DND-41 (cell line): ENCODE measurements at regions not wholly inside any gene's neighbourhood (a gene's known extent, or its start where the extent isn't known, plus 50 kb on each side); places are given as distances from the start of the nearest gene placed in this dataset.

ENCODE experiments used
- CTCF ChIP-seq: IDR thresholded peaks from 2 replicates; pipeline ENCODE4 v1.5.1; 2012; ENCODE audit warnings: borderline replicate concordance, low read length, moderate library complexity, mild to moderate bottlenecking; ENCODE audit not compliant: poor library complexity, severe bottlenecking; ENCODE audit errors: extremely low read depth
- EZH2 ChIP-seq: IDR thresholded peaks from 3 replicates; pipeline ENCODE4 v1.6.1; 2012; ENCODE audit warnings: borderline replicate concordance, low read depth, mild to moderate bottlenecking, moderate library complexity, low read length, inconsistent platforms; ENCODE audit not compliant: severe bottlenecking

GRCh38 chr3:62962714-62963113, 87.5 kb upstream of the CADPS start:
- no peak for TF ChIP-seq CTCF
- TF ChIP-seq EZH2: no peak
